AG04450 (cell line): ENCODE measurements at regions not wholly inside any gene's neighbourhood (a gene's known extent, or its start where the extent isn't known, plus 50 kb on each side); places are given as distances from the start of the nearest gene placed in this dataset.

Experiments used
- CTCF ChIA-PET: fragments of 300-600, 350-600 bp; formaldehyde crosslinking; extraction: SDS; loops from one replicate; lab custom pipeline; 2022; ENCODE audit warnings: antibody characterized with exemption, inconsistent platforms; lab: Charles Lee
- POLR2A ChIA-PET: fragments of 350-600 bp; formaldehyde crosslinking; extraction: SDS; loops from one replicate; lab custom pipeline; 2021; ENCODE audit warnings: antibody characterized with exemption, inconsistent platforms; lab: Yijun Ruan, JAX
- DNase-seq: peaks from one replicate; pipeline ENCODE4 v3.0.0-alpha.2; 2011; ENCODE audit warnings: low read depth, low spot score
- H3K27ac ChIP-seq: one replicate; pipeline ENCODE4 v1.5.1; 2012; ENCODE audit warnings: low read depth, low read length, control low read depth
- H3K27me3 ChIP-seq: one replicate; pipeline ENCODE4 v1.6.0; 2012; ENCODE audit warnings: low read length; ENCODE audit not compliant: control insufficient read depth, insufficient read depth
- H3K4me3 ChIP-seq: 2 replicates; pipeline ENCODE4 v1.5.1; 2011; ENCODE audit warnings: mild to moderate bottlenecking, low read depth, low read length, control low read depth
- H3K9me3 ChIP-seq: 2 replicates; pipeline ENCODE4 v1.5.1; 2012; ENCODE audit warnings: low read length; ENCODE audit not compliant: control insufficient read depth, insufficient read depth
- TF ChIP-seq, protein P1 (sequence below): IDR thresholded peaks from 2 replicates; pipeline ENCODE4 v1.5.1; 2011; ENCODE audit warnings: low read depth, low read length, control low read depth, inconsistent platforms

- TF ChIP-seq, protein P1, sequence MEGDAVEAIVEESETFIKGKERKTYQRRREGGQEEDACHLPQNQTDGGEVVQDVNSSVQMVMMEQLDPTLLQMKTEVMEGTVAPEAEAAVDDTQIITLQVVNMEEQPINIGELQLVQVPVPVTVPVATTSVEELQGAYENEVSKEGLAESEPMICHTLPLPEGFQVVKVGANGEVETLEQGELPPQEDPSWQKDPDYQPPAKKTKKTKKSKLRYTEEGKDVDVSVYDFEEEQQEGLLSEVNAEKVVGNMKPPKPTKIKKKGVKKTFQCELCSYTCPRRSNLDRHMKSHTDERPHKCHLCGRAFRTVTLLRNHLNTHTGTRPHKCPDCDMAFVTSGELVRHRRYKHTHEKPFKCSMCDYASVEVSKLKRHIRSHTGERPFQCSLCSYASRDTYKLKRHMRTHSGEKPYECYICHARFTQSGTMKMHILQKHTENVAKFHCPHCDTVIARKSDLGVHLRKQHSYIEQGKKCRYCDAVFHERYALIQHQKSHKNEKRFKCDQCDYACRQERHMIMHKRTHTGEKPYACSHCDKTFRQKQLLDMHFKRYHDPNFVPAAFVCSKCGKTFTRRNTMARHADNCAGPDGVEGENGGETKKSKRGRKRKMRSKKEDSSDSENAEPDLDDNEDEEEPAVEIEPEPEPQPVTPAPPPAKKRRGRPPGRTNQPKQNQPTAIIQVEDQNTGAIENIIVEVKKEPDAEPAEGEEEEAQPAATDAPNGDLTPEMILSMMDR, result no peak
- Histone ChIP-seq H3K27me3 (no peaks in the 10 kb centered on the region), H3K4me3 (no peak overlapping the region), H3K9me3 (no peaks in the 10 kb centered on the region; the same call in 1 of the 2 replicates), H3K27ac (no peak overlapping the region)
- CTCF ChIA-PET, result no interaction called here
- no peak for DNase-seq
- POLR2A ChIA-PET, result no interaction called here
These were observed 547.7 kb upstream of the LRRTM1 start for GRCh38 chr2:80852079-80852807.

- ChIA-PET POLR2A (no interaction called here), CTCF (no interaction called here)
- TF ChIP-seq, protein P1, result no peak
- no peaks in the 10 kb centered on the region for H3K27me3 ChIP-seq
- H3K9me3 ChIP-seq, result no peaks in the 10 kb centered on the region; the same call in 1 of the 2 replicates
- H3K27ac ChIP-seq, result no peak overlapping the region
- DNase-seq, result no peak
- H3K4me3 ChIP-seq, result no peak overlapping the region
These were observed 526.3 kb upstream of the LRRTM1 start for GRCh38 chr2:80830891-80831290.

- ChIA-PET CTCF (no interaction called here), POLR2A (no interaction called here)
- Histone ChIP-seq H3K27ac (no peak overlapping the region), H3K27me3 (no peaks in the 10 kb centered on the region), H3K9me3 (peaks cover 12% of the 10 kb centered on the region), H3K4me3 (no peak overlapping the region)
- TF ChIP-seq, protein P1, result no peak
- no peak for DNase-seq
These were observed 518.4 kb upstream of the LRRTM1 start for GRCh38 chr2:80822999-80823398.

DNA sequence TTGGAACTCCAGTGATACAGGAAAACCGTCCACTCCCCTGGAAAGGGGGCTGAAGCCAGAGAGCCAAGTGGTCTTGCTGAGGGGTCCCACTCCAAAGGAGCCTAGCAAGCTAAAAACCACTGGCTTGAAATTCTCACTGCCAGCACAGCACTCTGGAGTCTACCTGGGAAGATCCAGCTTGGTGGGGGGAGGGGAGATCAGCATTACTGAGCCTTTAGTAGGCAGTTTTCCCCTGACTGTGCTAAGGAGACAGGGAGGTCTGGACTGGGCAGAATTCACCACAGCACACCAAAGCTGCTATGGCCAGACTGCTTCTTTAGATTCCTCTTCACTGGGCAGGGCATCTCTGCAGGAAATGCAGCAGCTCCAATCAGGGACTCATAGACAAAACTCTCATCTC, 510.7 kb upstream of the LRRTM1 start:
- Histone ChIP-seq H3K27me3 (no peaks in the 10 kb centered on the region), H3K9me3 (peaks cover 13% of the 10 kb centered on the region; the same call in 1 of the 2 replicates), H3K27ac (no peak overlapping the region), H3K4me3 (no peak overlapping the region)
- CTCF ChIA-PET, result no interaction called here
- DNase-seq, result no peak
- TF ChIP-seq, protein P1, result no peak
- POLR2A ChIA-PET, result no interaction called here

DNA sequence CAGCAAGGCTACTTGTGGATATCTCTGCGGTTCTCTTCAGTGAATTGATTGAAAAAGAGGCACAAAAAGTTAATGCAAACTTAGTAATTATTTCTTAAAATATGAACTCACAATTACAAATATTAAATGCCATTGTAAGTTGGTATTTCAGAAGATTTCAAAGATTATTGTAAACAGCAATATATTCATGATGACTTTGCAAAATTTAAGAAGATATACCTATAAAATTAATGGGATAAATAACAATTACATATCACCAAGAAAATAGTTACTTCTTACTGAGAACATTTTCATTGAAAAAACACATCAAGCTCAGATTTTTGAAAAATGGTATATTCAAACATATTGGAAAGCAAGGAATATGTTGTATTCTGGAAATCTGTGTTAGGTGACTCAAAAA, 482.0 kb upstream of the LRRTM1 start:
- POLR2A ChIA-PET, result no interaction called here
- TF ChIP-seq, protein P1, result no peak
- CTCF ChIA-PET, result no interaction called here
- Histone ChIP-seq H3K9me3 (peaks cover 3% of the 10 kb centered on the region; the same call in 1 of the 2 replicates), H3K27me3 (no peaks in the 10 kb centered on the region), H3K4me3 (no peak overlapping the region), H3K27ac (no peak overlapping the region)
- DNase-seq, result no peak
